ENCODE measurements at regions not wholly inside any gene's neighbourhood (a gene's known extent, or its start where the extent isn't known, plus 50 kb on each side); places are given as distances from the start of the nearest gene placed in this dataset.
A peak's percentile ranks its signal among the peaks of the same experiment; 100 is the strongest.

DNA sequence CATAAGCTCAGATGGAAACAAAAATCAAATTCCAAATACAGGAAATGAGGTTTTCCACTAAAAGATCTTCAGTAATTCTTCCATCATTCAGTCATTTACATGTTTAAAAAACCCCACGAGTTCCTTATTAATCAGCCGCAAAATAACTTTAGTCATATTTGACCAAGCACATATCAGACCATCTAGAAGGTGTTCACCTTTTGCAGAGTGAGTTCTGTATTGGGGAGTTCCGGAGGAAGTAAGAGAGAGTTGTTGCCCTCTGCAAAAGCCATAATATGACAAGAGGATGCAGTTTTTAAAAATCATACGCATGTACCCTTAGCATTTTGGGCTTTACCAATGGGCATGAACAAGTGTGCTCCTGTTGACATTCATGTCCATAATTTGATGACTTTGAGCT is 61.6 kb downstream of the CCR1 start:
- DNase-seq (ENCODE audit: low spot score), result no peak

DNA sequence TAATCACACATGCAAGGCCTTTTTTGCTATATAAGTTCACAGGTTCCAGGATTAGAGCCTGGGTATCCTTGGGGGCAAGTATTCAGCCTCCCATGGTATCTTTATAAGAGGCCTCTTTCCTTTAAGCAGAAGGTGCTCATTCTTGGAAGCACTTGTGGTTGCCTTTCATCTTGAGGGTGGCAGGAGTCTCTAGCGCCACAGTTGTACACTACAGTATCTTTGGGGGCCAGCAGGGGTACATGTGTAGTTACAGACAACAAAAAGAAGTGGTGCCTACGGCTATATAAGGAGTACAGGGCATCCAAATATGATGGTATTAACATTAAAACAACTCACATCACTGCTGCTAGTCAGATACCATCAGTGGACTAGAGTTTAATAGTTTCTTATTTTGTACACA is 62.1 kb downstream of the CCR1 start:
- DNase-seq (ENCODE audit: low spot score), result no peak

DNA sequence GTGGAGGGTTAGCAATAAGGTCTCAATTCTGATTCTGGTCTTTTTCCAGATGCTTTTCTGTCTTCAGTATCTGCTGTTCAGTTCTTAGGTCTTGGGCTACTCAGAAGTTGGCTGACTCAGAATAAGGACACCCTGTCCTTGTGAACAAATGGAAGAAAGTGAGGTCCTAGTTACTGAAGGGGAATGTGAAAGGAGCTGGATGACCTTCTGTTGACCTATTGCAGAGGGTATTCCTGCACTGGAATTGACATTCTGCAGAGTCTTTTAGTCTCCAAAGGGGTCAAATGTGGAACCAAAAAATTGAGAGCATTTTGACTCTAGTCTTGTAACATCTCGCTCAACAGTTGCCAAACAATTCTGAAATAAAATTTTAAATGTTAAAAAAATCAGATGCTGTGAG is 63.0 kb downstream of the CCR1 start:
- DNase-seq (ENCODE audit: low spot score), result no peak

DNA sequence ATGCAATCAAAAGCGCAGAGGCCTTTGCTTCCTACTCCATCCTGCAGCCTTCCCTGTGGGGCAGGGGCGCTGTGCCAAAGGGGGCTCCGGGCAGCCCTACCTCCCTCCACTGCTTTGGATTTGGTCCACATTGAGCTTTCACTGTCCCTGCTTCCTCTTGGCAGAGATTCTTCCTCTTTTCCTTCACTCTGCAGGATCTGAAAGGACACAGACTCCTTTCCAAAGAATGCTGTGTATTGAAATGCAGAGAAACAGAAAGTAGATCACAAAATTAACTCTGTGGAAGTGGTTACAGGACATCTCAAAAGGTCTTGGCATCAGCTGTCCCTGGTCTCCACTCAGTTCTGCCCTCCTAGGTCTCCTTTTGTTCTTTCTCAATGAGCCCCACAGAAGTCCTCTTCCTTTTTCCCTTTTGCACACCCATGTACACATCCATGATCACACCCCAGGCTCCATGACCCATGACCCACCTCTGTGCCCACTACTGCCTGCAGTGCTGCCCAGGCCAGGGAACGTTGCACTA is 64.1 kb downstream of the CCR1 start:
- DNase-seq (ENCODE audit: low spot score), result no peak

DNA sequence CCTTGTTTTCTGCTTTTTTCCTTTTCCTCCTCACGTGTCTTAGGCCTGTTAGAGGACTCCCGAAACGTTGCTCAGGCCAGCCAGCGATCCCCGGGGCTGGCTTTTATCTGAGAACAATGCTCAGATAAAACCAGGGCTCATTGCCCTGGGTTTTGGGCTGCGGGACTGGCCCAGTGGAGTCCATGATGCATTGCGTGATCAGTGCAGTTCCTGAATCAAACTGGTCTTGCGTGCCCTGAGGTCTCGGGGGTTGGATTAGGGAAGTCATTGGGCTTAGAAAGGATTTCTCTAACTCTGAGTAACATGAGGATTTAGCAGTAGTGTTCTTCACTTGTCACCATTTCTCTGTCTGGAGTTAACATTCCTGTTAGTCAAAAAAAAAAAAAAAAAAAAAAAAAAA is 66.3 kb downstream of the CCR1 start:
- DNase-seq (ENCODE audit: low spot score), result no peak

DNA sequence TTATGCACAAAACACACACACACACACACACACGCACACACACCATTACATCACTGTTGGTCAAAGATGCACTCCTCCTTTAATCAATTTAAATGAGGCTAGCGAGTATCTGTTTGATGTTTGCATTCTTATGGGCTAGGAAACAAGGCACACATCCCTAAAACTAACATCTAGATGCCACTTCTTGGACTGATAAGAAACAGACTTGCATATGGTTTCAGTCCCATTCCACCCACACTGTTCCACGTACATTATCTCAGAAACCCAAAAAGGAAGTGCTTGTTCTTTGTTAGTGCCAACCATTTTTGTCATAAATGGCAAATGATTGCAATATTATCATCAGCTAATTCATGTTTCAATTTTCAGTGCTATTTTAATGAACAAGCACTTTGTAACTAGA is 69.5 kb downstream of the CCR1 start:
- no peak for DNase-seq (ENCODE audit: low spot score)

DNA sequence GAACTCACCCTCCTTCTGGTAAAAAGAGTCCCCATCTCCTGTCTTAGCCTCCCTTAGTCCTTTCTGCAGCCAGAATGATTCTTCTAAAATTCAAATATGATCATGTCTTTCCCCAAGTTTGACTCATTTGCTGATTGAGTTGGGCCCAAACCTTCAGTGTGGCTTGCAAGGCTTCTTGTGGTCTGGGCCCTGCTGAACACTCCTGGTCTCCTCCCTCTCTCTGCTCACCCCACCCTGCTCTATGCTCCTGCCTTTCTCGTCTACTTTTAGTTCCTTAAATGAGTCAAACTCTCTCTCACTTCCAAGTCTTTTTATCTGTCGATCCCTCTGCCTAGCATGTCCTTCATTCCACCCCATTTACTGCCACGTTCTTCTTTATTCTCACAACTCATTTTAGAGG is 72.6 kb downstream of the CCR1 start:
- no peak for DNase-seq (ENCODE audit: low spot score)

DNA sequence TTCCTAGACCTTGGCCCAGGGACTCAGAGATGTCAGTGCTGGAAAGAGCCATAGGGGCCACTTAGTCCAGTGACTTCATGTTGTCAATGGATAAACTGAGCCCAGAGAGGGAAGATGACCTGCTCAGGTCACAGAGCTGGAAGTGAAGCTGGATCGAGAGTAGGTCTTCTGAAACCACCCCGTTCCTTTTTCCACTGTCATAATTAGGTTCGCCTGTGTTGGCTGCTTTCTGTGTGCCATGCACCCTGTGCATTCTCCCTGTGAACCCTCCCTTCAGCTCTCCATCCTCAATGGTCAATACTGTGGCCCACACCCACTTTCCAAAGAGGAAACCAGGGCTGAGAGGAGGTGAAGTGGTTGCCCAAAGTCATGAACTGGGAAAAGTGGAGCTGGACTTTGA is 74.8 kb downstream of the CCR1 start:
- DNase-seq (ENCODE audit: low spot score), result no peak

DNA sequence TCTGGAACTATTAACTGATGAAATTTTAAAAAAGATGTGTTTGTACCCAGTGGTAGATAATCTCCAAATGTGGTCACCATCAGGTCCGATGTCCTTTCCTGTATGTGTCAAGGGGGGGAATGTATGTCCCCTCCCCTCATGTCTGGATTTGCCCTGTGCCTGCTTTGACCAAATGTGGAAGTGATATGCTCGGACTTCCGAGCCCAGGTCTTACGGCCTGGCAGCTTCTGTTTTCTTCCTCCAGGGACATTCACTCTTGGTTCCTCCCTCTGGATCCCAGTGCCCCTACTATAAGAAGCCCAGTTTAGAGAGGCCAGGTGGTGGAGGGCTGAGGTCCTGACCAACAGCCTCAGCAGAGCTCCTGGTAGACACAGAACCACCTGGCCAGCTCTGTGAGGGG is 75.5 kb downstream of the CCR1 start:
- DNase-seq (ENCODE audit: low spot score), result no peak

DNA sequence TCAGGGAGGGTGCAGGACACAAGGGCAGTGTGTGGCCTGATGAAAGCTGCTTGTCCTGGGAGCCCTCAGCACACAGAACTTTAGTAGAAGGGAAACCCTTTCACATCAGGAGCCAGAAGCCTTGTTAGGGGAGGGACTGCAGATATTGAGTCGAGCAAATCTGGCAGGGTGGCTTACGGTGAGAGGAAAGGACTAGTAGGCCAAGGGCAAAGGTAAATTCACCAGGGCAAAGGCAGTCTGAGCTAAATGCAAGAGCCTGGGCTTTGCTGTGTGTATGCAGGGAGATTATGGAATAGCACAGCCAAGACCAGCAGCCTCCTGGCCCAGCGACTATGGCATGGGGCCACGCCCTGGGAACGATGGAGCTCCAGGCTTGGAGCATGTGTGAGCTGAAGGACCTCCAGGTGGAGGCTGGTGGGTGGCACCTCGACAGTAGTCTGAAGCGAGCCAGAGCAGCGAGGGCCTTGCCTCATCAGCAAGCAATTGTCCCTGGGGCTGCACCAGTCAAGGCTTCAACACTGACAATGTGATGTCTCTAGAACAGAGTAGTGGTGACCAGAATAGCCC is 76.1 kb downstream of the CCR1 start:
- no peak for DNase-seq (ENCODE audit: low spot score)

DNA sequence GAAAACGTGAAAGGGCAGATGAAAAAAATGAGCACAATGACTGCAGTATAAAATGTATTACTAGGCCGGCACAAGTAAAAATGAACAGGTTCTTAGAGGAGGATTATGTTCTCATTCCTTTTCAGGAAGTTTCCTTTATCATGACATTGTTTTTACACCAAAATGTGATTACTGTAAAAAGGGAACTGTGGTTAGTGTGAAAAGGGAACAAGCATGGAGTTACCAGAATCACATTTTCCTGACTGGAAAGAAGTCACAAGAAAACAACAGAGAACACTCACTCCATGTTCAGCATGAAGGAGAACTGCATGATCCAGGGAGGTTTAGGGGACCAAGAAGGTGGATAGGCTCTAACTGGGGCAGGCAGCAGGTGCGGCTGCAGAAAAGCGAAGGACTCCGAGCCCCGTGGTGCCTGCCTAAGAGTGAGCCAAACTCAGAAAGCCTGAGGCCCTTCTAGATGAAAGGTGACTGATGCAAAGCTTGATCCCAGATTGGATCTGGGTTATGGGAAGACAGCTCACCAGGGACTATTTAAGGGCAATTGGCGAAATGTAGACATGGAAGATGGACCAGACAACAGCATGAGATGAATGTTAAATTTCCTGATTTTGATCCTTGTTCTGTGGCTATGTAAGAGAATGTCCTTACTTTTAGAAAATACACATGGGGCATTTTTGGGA is 77.3 kb downstream of the CCR1 start:
- DNase-seq (ENCODE audit: low spot score), result no peak

DNA sequence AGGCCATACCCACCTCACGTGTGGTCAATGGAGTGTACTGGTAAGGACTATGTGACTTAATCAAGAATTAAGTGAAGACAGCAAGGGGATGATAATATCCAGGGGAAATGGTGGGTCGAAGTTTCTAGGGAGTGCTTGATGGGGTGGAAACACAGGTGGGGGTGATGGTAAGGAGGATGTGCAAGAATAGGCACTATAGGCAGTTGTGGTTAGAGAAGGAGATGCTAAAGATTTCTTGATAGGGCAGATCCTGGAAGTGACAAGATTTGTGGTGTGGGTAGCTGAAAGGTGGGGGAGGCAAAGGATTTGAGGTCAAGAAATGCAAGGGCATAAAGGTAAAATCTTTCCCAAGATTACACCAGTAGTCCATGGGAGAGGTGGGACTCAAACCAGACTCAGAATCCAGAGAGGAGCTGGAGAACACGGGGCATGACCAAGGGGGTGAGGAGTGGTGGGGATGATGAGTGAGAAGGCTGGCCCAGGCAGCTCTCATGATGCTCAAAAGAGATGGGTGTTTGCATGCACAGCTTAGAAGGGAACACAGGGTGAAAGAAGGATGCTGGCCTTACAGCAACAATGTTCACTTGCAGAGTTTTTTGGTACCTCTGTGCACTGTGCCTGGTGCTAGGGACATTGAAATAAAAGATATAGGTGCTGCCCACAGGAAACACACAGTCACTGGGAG is 78.4 kb downstream of the CCR1 start:
- no peak for DNase-seq (ENCODE audit: low spot score)

DNA sequence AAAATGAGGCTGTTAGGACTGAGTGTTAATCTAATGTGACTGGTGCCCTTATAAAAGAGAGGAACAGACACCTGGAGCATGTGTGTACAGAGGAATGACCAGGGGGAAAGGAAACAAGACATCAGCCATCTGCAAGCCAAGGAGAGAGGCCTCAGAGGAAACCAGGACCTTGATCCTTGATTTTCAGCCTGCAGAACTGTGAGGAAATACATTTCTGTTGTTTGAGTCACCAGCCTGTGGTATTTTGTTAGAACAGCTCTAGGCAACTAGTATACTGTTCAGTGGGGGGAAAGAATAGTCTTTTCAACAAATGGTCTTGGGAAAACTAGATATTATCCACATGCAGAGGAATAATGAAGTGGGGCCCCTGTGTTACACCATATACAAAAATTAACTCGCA is 80.6 kb downstream of the CCR1 start:
- DNase-seq (ENCODE audit: low spot score), result peak; percentile 33

DNA sequence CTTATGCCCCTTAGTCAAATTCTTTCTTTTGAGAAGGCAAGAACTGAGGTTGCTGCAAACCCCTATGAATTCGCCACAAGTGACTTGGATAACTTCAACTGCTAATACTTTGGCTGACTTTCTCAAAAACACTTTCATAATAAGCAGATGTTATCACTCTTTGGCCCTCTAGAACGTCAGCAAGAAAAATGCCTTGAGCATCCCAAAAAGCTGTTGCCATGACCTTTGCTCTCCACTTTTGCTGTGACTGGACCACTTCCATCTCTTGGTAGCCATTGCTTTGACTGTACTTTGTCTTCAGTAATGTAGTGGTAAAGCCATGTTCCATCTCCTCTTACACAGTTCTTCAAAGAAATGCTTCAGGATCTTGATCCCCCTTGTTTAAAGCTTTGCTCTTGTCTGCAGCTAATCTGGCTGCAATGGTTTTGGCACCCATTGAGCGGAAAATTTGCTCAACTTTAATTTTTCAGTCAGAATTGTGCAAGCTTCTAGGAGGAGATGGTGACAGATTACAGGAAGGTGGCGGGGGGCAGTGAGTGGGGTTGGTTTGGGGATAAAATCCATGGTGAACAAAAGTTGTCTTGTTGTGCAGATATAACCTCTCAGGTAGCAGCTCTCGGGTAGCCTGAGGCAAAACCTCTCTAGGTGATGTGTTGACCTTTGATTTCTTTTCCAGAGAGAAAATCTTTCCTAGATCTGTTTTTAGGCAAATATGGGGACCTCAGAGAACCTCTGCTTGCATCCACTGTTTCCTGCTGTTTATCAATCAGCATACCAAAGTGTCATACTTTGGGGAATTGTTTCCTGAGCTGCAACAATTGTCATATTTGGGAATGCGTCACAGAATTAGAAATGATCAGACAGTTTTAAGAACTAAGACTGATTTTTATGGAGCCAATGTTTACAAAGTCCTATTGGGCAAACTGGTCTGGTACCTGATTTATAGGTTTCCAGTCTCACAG is 83.6 kb downstream of the CCR1 start:
- no peak for DNase-seq (ENCODE audit: low spot score)

DNA sequence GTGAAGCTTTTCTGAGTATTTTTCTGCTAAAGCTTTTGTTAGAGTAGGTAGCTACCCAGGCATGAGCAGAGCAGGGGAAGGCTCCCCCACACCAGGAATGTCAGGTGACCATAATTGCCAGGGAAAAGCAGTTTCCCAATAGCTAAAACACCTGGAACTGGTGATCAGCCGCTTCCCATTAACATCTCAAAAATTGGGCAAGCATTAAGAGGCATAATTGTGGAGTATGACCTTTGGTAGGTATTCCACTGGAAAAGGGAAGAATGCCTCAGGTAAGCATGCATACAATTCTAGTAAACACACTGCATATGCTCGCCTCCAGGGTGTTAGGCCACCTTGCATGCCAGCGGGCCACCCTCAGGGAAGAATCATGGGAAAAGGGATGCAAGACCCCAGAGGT is 84.5 kb downstream of the CCR1 start:
- no peak for DNase-seq (ENCODE audit: low spot score)

DNA sequence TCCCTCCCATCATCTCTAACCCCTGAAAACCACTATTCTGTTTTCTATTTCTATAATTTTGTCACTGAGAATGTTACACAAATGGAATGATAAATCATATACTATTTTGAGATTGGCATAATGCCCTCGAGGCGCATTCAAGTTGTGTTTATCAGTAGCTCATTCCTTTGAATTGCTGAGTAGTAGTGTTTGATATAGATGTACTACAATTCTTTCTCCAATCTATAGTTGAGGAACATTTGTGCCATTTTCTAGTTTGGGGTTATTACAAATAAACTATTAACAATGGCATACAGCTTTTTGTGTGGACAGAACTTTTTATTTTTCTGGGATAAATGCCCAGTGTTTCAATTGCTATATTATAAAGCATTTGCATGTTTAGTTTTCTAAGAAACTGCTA is 86.0 kb downstream of the CCR1 start:
- no peak for DNase-seq (ENCODE audit: low spot score)

DNA sequence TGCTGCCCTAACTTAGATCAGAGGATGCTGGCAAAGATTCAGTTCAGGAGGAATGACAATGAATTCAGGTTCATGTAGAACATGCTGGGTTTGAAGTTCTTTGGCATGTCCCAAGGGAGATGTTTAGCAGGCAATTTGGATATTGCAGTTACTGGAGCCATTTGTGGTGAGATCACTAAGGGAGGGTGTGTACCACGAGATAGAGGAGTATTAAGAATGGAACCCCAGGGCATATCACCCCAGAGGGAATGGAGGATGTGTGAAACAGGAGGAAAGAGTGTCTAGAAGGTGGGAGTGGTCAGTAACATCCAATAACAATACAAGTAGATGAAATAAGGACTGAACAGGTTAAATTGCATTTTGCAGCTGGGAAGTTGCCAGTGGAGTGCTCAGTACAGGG is 87.1 kb downstream of the CCR1 start:
- no peak for DNase-seq (ENCODE audit: low spot score)

DNA sequence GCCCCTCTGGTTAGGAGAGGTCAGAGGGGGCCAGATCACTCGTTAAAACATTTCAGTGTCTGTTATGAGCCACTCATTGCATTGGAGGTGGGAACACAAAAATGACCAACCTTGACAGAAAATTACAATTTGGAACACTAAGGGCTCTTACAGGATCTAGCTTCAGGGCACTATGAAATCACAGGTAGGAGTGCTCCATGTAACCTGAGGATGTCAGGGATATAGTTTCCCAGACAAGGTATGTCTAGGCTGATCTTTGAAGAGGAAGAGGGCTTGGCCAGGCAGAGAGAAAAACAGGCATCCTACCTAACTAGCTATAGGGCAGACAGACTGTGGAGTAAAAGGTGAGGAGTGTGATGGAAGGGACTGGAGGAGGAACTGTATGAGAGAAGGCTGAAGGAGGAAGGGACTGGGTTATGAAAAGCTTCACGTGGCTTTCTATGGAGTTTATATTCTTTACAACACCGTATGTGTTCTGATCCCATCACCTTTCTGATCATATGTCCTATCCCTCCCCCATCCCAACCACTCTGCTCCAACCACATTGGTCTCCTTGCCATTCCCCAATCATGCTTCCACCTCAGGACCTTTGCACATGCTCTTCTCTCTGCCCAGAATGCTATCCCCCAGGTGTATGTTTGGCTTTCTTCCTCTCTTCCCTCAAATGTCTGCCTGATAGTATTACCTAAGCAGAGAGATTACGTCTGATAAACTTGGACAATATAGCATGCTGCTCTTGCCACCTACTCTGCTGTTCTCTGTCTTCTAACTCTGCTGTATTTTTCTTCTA is 88.2 kb downstream of the CCR1 start:
- DNase-seq (ENCODE audit: low spot score), result no peak

DNA sequence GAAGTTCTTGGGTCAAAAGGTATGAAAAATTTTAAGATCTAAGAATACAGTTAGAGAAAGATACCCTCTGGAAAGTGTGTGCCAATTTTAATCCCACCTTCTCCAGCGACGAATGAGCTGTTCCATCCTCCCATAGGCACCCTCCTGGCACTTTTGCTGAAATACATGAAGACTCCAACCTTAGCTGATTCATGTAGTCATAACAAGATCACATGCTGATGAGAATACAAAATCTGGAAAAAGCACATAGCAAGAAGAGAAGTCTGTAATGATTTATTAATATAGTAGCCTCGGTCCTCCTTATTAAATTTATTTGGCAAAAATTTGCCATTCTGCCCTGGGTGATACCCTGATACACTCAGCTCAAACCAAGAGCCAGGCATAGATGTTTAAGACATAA is 88.9 kb downstream of the CCR1 start:
- DNase-seq (ENCODE audit: low spot score), result no peak

DNA sequence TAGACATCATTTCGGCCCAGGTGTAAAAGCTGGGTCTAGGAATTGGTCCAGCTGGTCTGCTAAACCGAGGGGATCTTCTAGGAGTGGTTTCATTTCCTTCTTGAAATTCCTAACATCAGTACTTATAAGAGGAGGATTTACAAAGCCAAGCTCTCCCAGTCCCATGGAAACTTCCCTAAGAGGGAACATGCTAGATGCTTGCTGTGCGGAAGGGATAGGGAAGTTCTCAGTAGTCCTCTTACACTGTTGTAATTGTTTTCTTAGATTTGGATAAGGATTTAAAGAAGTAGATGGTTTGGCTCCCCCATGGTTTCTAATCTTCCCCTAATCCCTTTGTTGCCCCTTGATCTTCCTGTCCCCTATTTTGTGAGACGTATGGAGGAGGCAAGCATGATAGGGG is 89.7 kb upstream of the XCR1 start:
- DNase-seq (ENCODE audit: low spot score), result no peak

DNA sequence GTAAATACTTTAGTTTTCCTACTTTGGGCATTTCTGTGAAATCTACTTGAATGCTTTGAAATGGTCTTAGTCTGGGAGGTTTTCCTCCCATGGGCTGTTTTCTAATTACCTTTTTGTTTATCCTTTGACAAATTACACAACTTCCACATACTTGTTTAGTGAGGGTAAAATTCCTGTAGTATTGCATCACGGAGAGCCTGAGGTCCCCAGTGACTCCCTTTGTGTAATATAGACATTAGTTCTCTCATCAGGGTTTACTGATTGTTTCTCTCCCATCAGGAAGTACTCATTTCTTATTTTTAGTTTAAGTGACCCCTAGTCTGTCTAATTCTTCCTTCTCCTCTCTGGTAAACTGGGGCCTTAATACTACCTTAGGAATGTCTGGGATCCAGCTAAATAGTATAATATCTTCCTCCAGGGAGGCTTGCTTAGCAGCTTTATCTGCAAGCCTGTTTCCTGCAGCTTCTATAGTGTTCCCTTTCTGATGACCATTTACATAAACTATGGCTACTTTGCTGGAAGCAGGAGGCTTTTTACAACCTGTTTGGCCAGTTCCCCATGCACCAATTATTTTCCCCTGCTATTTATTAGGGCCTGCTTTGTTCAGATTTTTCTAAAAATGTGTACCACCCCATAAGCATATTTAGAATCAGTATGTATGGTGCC is 87.2 kb upstream of the XCR1 start:
- DNase-seq (ENCODE audit: low spot score), result peak; percentile 88

All from H4 (cell line).